PC-3 (cell line): ENCODE measurements at regions not wholly inside any gene's neighbourhood (a gene's known extent, or its start where the extent isn't known, plus 50 kb on each side); places are given as distances from the start of the nearest gene placed in this dataset.

Source experiments
- ATAC-seq: fragments of 200-7000 bp; cut with Tn5 transposase; 2 replicates; pipeline ENCODE4 v1.9.1; 2020; ENCODE audit warnings: mild to moderate bottlenecking, moderate library complexity
- BruUV-seq: library from RNA; stranded (reverse); fragments of 400-500 nt; replicated peaks from 2 replicates; lab custom pipeline; 2021; lab: Mats Ljungman, UMichigan
- CTCF ChIA-PET: fragments of 300-600 bp; sonication (Branson Sonifier 250); formaldehyde crosslinking; loops from one replicate; lab custom pipeline; 2022; ENCODE audit warnings: antibody characterized with exemption; lab: Charles Lee
- POLR2A ChIA-PET: fragments of 300-600 bp; sonication (Branson Sonifier 250); formaldehyde crosslinking; loops from one replicate; lab custom pipeline; 2022; ENCODE audit warnings: antibody characterized with exemption; ENCODE audit not compliant: unreplicated experiment; lab: Charles Lee
- DNase-seq: peaks from one replicate; pipeline ENCODE4 v3.0.0-alpha.2; 2015
- H2AFZ ChIP-seq: fragments of 300-600 bp; sonication (generic); 2 replicates; pipeline ENCODE4 v1.6.0; 2016; ENCODE audit warnings: antibody characterized with exemption, low read length
- H3F3A ChIP-seq: fragments of 300-600 bp; sonication (generic); one replicate; pipeline ENCODE4 v1.6.0; 2017; ENCODE audit warnings: antibody characterized with exemption, low read length, control low read depth, mild to moderate bottlenecking; ENCODE audit not compliant: unreplicated experiment
- H3K27ac ChIP-seq: fragments of 300-600 bp; sonication (generic); 2 replicates; pipeline ENCODE4 v1.5.1; 2016; ENCODE audit warnings: mild to moderate bottlenecking, low read length
- H3K27me3 ChIP-seq: fragments of 300-600 bp; sonication (generic); 2 replicates; pipeline ENCODE4 v1.6.1; 2016; ENCODE audit warnings: low read length, mixed read lengths
- H3K36me3 ChIP-seq: fragments of 300-600 bp; sonication (generic); 2 replicates; pipeline ENCODE4 v1.6.1; 2016; ENCODE audit warnings: low read depth, mixed run types, low read length, mixed read lengths
- H3K4me1 ChIP-seq: fragments of 300-600 bp; sonication (generic); 2 replicates; pipeline ENCODE4 v1.5.1; 2016; ENCODE audit warnings: low read length; ENCODE audit not compliant: insufficient read depth
- H3K4me2 ChIP-seq: fragments of 300-600 bp; sonication (generic); 2 replicates; pipeline ENCODE4 v1.6.0; 2016; ENCODE audit warnings: low read length
- H3K4me3 ChIP-seq: fragments of 300-600 bp; sonication (generic); 2 replicates; pipeline ENCODE4 v1.5.1; 2016; ENCODE audit warnings: mild to moderate bottlenecking, low read length, mixed read lengths
- H3K79me2 ChIP-seq: fragments of 300-600 bp; sonication (generic); 2 replicates; pipeline ENCODE4 v1.6.1; 2017; ENCODE audit warnings: low read length, mixed read lengths
- H3K9ac ChIP-seq: fragments of 300-600 bp; sonication (generic); 2 replicates; pipeline ENCODE4 v1.6.0; 2016; ENCODE audit warnings: mild to moderate bottlenecking, low read length
- H3K9me2 ChIP-seq: fragments of 300-600 bp; sonication (generic); replicated peaks from 2 replicates; pipeline ENCODE4 v1.6.1; 2016; ENCODE audit warnings: mixed run types, low read length, mixed read lengths
- H3K9me3 ChIP-seq: fragments of 300-600 bp; sonication (generic); 2 replicates; pipeline ENCODE4 v1.6.1; 2016; ENCODE audit warnings: low read length, mixed read lengths
- H4K20me1 ChIP-seq: fragments of 300-600 bp; sonication (generic); 2 replicates; pipeline ENCODE4 v1.6.1; 2016; ENCODE audit warnings: low read length, mixed read lengths
- CTCF ChIP-seq: fragments of 300-600 bp; sonication (generic); conservative IDR thresholded peaks from 2 replicates; pipeline ENCODE4 v1.5.1; 2017; ENCODE audit warnings: antibody characterized with exemption, low read depth, mild to moderate bottlenecking, low read length
- EZH2 ChIP-seq: fragments of 300-600 bp; sonication (generic); IDR thresholded peaks from one replicate; pipeline ENCODE4 v1.6.1; 2017; ENCODE audit warnings: antibody characterized with exemption, mild to moderate bottlenecking, low read length; ENCODE audit not compliant: unreplicated experiment
- EZH2phosphoT487 ChIP-seq: fragments of 300-600 bp; sonication (generic); IDR thresholded peaks from 2 replicates; pipeline ENCODE4 v1.6.1; 2018; ENCODE audit warnings: mild to moderate bottlenecking, antibody characterized with exemption, low read length, borderline replicate concordance
- intact Hi-C: fragments of 100-400 bp; cut with micrococcal nuclease; formaldehyde crosslinking; loops from 2 replicates; pipeline ENCODE4 v1.9.0; 2023

- ATAC-seq: no peak
- no peak for DNase-seq
- no peaks in the 10 kb centered on the region for H3K79me2 ChIP-seq
- no peak overlapping the region for H3K27ac ChIP-seq
- H3K4me2 ChIP-seq: no peak overlapping the region
- H3K9me3 ChIP-seq: no peaks in the 10 kb centered on the region
- ChIA-PET POLR2A (no interaction called here), CTCF (no interaction called here)
- intact Hi-C loops: loop anchor here (10.0 kb wide), 1 partner anchor 103 kb away; no protein-coding TSS in a partner anchor
- peaks cover 3% of the 10 kb centered on the region for H3F3A ChIP-seq
- H3K9me2 ChIP-seq: no peaks in the 10 kb centered on the region
- no TSS peak for BruUV-seq
- H3K4me1 ChIP-seq: peaks cover 42% of the 10 kb centered on the region
- no peaks in the 10 kb centered on the region for H4K20me1 ChIP-seq
- H3K9ac ChIP-seq: no peak overlapping the region
- H3K4me3 ChIP-seq: no peak overlapping the region
- TF ChIP-seq EZH2 (no peak), CTCF (no peak), EZH2phosphoT487 (no peak)
- H3K36me3 ChIP-seq: no peaks in the 10 kb centered on the region
- H2AFZ ChIP-seq: no peak overlapping the region
- no peaks in the 10 kb centered on the region for H3K27me3 ChIP-seq
These were observed 92.3 kb upstream of the FGF3 start for GRCh38 chr11:69911310-69912160.

DNA sequence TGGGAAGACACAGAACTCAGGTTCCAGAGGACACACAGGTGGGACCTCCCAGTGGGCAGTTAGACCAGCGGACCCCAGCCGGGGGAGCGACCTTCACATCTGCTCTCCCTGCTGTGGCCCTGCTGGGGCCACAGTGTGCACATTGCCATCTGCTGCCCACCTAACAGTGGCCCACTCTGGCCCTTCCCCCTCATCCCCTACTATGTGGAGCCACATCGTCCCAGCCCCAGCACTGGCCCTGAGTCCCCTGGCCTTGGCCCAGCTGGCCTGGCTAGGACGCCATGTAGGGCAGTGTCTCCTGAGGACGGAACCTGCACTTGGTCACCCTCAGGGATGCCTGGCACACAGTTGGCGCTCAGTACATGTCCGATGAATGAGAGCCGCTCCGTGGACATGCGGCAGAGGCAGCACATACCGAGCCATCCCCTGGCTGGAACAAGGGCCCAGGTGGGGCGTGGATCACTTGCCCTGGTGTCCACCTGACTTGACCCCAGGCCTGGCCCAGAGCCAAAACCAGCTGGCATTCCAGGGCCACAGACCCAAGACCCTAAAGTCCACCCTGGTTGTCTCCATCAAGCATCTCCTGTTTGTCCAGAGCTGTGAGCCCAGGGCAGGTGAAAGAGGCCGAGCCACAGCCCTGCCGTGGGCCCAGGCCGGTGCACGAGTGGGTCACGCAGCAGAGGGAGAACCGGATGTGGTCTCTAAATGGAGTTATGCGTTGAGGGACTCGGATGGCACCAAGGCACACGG lies 93.1 kb upstream of the FGF3 start:
- no peak overlapping the region for H3K27ac ChIP-seq
- H2AFZ ChIP-seq: no peak overlapping the region
- ATAC-seq: no peak
- ChIA-PET CTCF (no interaction called here), POLR2A (no interaction called here)
- DNase-seq: no peak
- H3K4me3 ChIP-seq: no peak overlapping the region
- H3K79me2 ChIP-seq: no peaks in the 10 kb centered on the region
- no peaks in the 10 kb centered on the region for H4K20me1 ChIP-seq
- H3K4me2 ChIP-seq: no peak overlapping the region
- H3K9me3 ChIP-seq: no peaks in the 10 kb centered on the region
- H3K36me3 ChIP-seq: no peaks in the 10 kb centered on the region
- intact Hi-C loops: loop anchor here (10.0 kb wide), 1 partner anchor 102 kb away; no protein-coding TSS in a partner anchor
- H3F3A ChIP-seq: peaks cover 3% of the 10 kb centered on the region
- H3K27me3 ChIP-seq: no peaks in the 10 kb centered on the region
- no peak overlapping the region for H3K9ac ChIP-seq
- BruUV-seq: no TSS peak
- no peaks in the 10 kb centered on the region for H3K9me2 ChIP-seq
- H3K4me1 ChIP-seq: peaks cover 38% of the 10 kb centered on the region
- TF ChIP-seq EZH2 (no peak), CTCF (no peak), EZH2phosphoT487 (no peak)
